Activated CD4-positive, alpha-beta T cell treated with anti-CD3 and anti-CD28 coated beads for 36 hours (primary cell): ENCODE measurements at regions not wholly inside any gene's neighbourhood (a gene's known extent, or its start where the extent isn't known, plus 50 kb on each side); places are given as distances from the start of the nearest gene placed in this dataset.

ENCODE experiments used
- ATAC-seq: fragments of 200-7000 bp; cut with Tn5 transposase; one replicate; pipeline ENCODE4 v1.10.0; 2021; ENCODE audit warnings: mild to moderate bottlenecking, moderate library complexity
- CTCF ChIA-PET: fragments of 350-600 bp; sonication (Branson Sonifier 250); formaldehyde crosslinking; loops from one replicate; lab custom pipeline; 2021; ENCODE audit warnings: antibody characterized with exemption; lab: Charles Lee
- POLR2A ChIA-PET: fragments of 350-600 bp; sonication (Branson Sonifier 250); formaldehyde crosslinking; loops from one replicate; lab custom pipeline; 2021; ENCODE audit warnings: antibody characterized with exemption, inconsistent platforms; lab: Charles Lee
- DNase-seq: peaks from one replicate; pipeline ENCODE4 v3.0.0-alpha.2; 2020
- H3K27ac Mint-ChIP-seq: one replicate; pipeline ENCODE4 v1.8.0; 2021; ENCODE audit warnings: mixed read lengths
- H3K27me3 Mint-ChIP-seq: one replicate; pipeline ENCODE4 v1.8.0; 2021; ENCODE audit warnings: mixed read lengths
- H3K36me3 Mint-ChIP-seq: one replicate; pipeline ENCODE4 v1.8.0; 2021; ENCODE audit warnings: low read depth, mixed read lengths
- H3K4me1 Mint-ChIP-seq: one replicate; pipeline ENCODE4 v1.8.0; 2021; ENCODE audit warnings: mixed read lengths
- H3K4me3 Mint-ChIP-seq: one replicate; pipeline ENCODE4 v1.8.0; 2021; ENCODE audit warnings: mild to moderate bottlenecking, moderate library complexity, mixed read lengths
- H3K9me3 Mint-ChIP-seq: one replicate; pipeline ENCODE4 v1.8.0; 2021; ENCODE audit warnings: low read depth, mixed read lengths
- intact Hi-C, 2 experiments: fragments of 100-400 bp; cut with DNase I in 1 of 2; cut with micrococcal nuclease in 1 of 2; formaldehyde crosslinking; loops; one replicate each; pipeline versions ENCODE4 v1.14.2 to v1.15.1; 2022 to 2024; cut with DNase I, micrococcal nuclease

DNA sequence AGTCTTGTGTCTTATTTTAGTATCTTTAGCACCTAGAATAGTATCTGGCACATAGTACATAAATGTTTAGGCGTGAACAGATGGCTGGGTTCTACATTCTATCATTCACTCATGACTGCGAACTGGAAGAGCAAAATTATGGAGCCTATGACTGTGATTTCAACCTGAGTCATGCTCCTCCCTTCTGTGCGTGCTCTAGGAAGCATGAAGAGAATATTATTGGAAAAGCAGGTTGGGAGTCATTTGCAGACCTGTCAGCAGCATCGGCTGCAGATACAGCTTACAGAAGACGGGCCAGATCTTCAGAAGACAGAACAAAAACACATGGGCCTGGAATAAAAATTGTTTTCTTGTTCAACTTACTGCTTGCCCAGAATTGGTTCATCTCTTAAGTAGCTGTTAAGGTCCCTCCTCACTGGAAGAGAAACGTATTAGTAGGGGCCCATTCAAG lies 344.0 kb upstream of the USP24 start:
- POLR2A ChIA-PET: no interaction called here
- Mint-ChIP-seq H3K36me3 (no peaks in the 10 kb centered on the region), H3K4me1 (no peaks in the 10 kb centered on the region), H3K9me3 (peaks cover 3% of the 10 kb centered on the region), H3K27ac (no peak overlapping the region), H3K27me3 (peaks cover 2% of the 10 kb centered on the region), H3K4me3 (no peak overlapping the region)
- CTCF ChIA-PET: no interaction called here
- no peak for DNase-seq
- intact Hi-C loops: no loop called here
- ATAC-seq: no peak

- H3K4me3 Mint-ChIP-seq: no peak overlapping the region
- H3K27me3 Mint-ChIP-seq: peaks cover 2% of the 10 kb centered on the region
- ChIA-PET POLR2A (no interaction called here), CTCF (no interaction called here)
- intact Hi-C loops: no loop called here
- H3K36me3 Mint-ChIP-seq: no peaks in the 10 kb centered on the region
- no peak for DNase-seq
- peaks cover 3% of the 10 kb centered on the region for H3K9me3 Mint-ChIP-seq
- H3K4me1 Mint-ChIP-seq: no peaks in the 10 kb centered on the region
- ATAC-seq: no peak
- H3K27ac Mint-ChIP-seq: no peak overlapping the region
Observed at GRCh38 chr1:55558515-55558914, 343.4 kb upstream of the USP24 start.

DNA sequence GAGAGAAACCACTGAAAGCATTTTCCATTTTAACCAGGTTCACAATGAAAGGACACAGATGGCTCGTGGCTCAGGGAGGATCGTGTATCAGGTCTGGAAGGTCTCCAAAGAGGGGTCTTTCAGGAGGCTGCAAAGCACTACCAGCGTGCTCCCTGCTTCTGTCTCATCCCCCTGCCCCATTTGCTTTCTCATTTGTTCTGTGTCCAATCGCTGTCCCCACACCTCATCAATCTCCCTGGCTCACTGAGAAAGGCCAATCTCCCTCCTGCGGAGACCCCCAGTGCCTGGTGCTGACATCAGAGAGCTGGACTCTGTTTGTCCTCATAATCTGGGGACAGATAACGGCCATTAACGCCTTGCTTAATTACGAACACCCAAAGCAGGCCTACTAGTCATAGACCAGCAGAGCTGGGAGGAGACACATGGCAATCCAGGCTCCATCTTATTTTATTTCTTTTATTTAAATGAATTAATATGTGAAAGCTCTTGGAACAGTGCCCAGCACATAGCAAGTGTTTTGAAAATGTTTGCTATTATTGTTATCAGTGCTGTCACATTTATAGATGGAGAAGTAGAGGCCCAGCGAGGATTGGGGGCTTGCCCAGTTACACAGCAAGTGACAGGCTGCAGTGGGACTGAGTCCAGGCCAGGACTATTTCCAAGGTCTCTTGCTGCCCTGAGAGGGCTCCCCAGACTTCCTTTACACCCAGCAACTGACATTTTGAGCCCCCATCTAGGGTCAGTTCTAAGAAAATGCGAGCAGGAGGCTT lies 341.0 kb upstream of the USP24 start:
- no peaks in the 10 kb centered on the region for H3K9me3 Mint-ChIP-seq
- ChIA-PET CTCF (no interaction called here), POLR2A (no interaction called here)
- H3K27ac Mint-ChIP-seq: no peak overlapping the region
- no peak for ATAC-seq
- H3K36me3 Mint-ChIP-seq: no peaks in the 10 kb centered on the region
- H3K4me3 Mint-ChIP-seq: no peak overlapping the region
- peaks cover 2% of the 10 kb centered on the region for H3K27me3 Mint-ChIP-seq
- H3K4me1 Mint-ChIP-seq: no peaks in the 10 kb centered on the region
- intact Hi-C loops: no loop called here
- DNase-seq: no peak

GRCh38 chr1:55554611-55555010 lies 339.4 kb upstream of the USP24 start:
- DNase-seq: no peak
- Mint-ChIP-seq H3K4me3 (no peak overlapping the region), H3K27me3 (peaks cover 2% of the 10 kb centered on the region), H3K4me1 (no peaks in the 10 kb centered on the region), H3K36me3 (no peaks in the 10 kb centered on the region), H3K9me3 (no peaks in the 10 kb centered on the region), H3K27ac (no peak overlapping the region)
- ChIA-PET CTCF (interaction anchor here (0.7 kb wide), 1 partner anchor 227 kb away, joined by 3 read pairs; no protein-coding TSS in a partner anchor), POLR2A (no interaction called here)
- no peak for ATAC-seq
- intact Hi-C loops: no loop called here

- Mint-ChIP-seq H3K36me3 (no peaks in the 10 kb centered on the region), H3K9me3 (no peaks in the 10 kb centered on the region), H3K4me1 (no peaks in the 10 kb centered on the region), H3K27me3 (peaks cover 2% of the 10 kb centered on the region), H3K4me3 (no peak overlapping the region), H3K27ac (no peak overlapping the region)
- ATAC-seq (no peak), DNase-seq (no peak)
- intact Hi-C loops: no loop called here
- ChIA-PET POLR2A (no interaction called here), CTCF (no interaction called here)
Observed at GRCh38 chr1:55552636-55553035, 337.5 kb upstream of the USP24 start.

DNA sequence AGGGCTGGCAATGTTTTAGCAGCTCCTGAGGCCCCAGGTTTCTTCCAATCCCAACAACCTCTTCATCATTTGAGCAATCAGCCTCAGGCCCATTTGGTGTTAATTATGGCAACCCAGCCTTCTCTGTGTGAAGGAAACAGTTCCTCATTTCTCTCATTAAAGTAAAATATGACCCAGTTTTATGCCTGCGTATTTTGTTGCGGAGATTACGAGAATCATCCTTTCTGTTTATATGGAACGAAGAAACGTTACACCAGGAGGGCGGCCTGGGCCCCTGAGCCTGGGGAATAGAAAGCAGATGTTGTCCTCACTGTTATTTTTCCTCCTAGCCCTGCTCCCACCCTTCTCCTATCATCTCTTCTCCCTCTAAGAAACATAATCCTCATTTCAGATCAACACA lies 332.2 kb upstream of the USP24 start:
- H3K27ac Mint-ChIP-seq: no peak overlapping the region
- intact Hi-C loops: no loop called here
- CTCF ChIA-PET: interaction anchor here (0.6 kb wide), 2 partner anchors 62 to 1142 kb away, joined by 3 read pairs; no protein-coding TSS in a partner anchor
- H3K4me3 Mint-ChIP-seq: no peak overlapping the region
- H3K4me1 Mint-ChIP-seq: no peaks in the 10 kb centered on the region
- POLR2A ChIA-PET: no interaction called here
- H3K9me3 Mint-ChIP-seq: no peaks in the 10 kb centered on the region
- H3K36me3 Mint-ChIP-seq: no peaks in the 10 kb centered on the region
- DNase-seq: no peak
- ATAC-seq: no peak
- H3K27me3 Mint-ChIP-seq: peaks cover 2% of the 10 kb centered on the region

DNA sequence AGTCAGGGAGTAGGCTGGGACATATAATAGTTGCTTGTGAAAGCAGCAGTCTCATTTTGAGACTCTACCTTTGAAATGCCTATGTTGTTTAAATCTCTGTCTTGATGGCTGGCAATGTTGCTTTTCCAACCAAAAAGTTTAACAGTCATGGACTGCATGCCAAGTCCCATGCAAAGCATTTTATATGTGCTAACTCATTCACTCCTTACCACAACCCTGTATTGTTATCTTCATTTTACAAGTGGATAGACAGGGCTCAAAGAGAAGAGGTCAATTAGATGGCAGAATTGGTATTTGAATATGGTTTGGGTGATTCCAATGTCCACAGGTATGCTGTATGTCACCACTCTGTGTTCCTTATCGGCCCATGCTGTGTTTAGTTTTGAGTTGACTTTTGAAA lies 331.4 kb upstream of the USP24 start:
- Mint-ChIP-seq H3K27ac (no peak overlapping the region), H3K27me3 (peaks cover 2% of the 10 kb centered on the region), H3K4me1 (no peaks in the 10 kb centered on the region), H3K9me3 (no peaks in the 10 kb centered on the region), H3K4me3 (no peak overlapping the region), H3K36me3 (no peaks in the 10 kb centered on the region)
- DNase-seq: no peak
- intact Hi-C loops: no loop called here
- CTCF ChIA-PET: no interaction called here
- ATAC-seq: no peak
- POLR2A ChIA-PET: no interaction called here

GRCh38 chr1:55544826-55545225 lies 329.7 kb upstream of the USP24 start:
- peaks cover 2% of the 10 kb centered on the region for H3K27me3 Mint-ChIP-seq
- H3K36me3 Mint-ChIP-seq: no peaks in the 10 kb centered on the region
- intact Hi-C loops: no loop called here
- no peaks in the 10 kb centered on the region for H3K9me3 Mint-ChIP-seq
- no peaks in the 10 kb centered on the region for H3K4me1 Mint-ChIP-seq
- H3K4me3 Mint-ChIP-seq: no peak overlapping the region
- no peak overlapping the region for H3K27ac Mint-ChIP-seq
- DNase-seq: no peak
- ATAC-seq: no peak
- POLR2A ChIA-PET: no interaction called here
- CTCF ChIA-PET: no interaction called here

DNA sequence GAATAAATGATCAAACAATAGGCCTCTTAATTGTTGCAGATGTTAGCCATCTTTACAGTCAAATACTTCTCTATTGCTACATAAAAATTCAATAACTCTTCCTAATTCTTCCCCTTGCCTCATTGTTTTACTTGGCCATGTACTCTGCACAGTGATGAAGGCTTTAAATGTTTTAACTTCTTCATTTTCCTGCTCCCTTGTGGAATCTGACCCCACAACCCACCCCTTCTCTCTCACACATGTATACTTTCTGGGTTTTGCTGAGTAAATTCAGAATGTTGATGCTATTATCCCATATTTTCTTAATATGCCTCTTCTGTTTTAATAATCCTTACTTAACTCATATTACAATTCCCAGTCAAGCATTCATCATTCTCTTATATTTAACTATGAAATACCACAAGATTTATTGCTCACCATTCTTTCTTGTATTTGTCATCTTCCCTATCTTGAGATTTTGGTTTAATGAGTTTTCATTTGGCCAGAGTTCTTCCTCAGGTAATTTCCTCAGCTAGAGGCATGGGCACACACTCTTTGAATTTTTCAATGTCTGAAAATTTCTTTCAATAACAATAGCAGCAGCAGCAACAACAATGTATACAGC lies 327.8 kb upstream of the USP24 start:
- Mint-ChIP-seq H3K4me1 (no peaks in the 10 kb centered on the region), H3K27me3 (peaks cover 2% of the 10 kb centered on the region), H3K36me3 (no peaks in the 10 kb centered on the region), H3K9me3 (no peaks in the 10 kb centered on the region), H3K4me3 (no peak overlapping the region), H3K27ac (no peak overlapping the region)
- POLR2A ChIA-PET: no interaction called here
- ATAC-seq (no peak), DNase-seq (no peak)
- CTCF ChIA-PET: no interaction called here
- intact Hi-C loops: no loop called here

- no peaks in the 10 kb centered on the region for H3K4me1 Mint-ChIP-seq
- no peak overlapping the region for H3K4me3 Mint-ChIP-seq
- POLR2A ChIA-PET: no interaction called here
- no peaks in the 10 kb centered on the region for H3K27me3 Mint-ChIP-seq
- H3K27ac Mint-ChIP-seq: no peak overlapping the region
- ATAC-seq (no peak), DNase-seq (no peak)
- intact Hi-C loops: no loop called here
- H3K36me3 Mint-ChIP-seq: no peaks in the 10 kb centered on the region
- CTCF ChIA-PET: no interaction called here
- no peaks in the 10 kb centered on the region for H3K9me3 Mint-ChIP-seq
Observed at GRCh38 chr1:55541296-55541695, 326.1 kb upstream of the USP24 start.

DNA sequence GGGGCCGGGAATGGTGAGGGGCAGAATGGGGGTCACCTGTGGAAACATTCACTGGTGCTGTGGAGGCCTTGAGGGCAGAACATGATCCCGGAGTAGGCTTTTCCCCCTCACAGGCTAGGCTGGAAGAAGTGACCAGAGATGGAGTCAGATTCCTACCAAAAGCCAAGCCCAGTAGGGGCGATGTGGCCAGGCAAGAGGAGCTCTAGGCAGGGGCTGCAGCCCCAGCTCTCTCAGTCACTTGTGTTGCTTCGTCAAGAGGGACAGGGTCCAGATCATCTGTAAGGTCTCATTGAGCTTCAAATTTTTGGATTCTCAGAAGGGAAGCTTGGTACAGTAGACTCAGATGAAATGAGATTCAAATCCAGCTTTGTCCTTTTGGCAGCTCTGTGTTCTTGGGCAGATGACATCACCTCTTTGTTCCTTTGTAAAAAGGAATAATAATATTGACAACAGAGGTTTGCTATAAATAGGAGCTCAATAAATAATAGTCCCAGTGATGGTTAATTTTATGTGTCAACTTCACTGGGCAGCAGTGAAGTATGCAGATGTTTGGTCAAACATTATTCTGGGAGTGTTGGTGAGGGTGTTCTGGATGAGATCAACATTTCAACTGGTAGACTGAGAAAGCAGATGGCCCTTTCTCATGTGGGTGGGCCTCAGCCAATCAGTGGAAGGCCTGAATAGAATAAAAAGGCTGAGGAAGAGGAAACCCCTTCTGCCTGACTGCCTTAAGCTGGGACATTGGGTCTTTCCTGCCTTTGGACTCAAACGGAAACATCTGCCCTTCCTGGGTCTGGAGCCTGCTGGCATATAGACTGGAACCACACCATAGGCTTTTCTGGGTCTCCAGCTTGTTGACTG lies 324.7 kb upstream of the USP24 start:
- POLR2A ChIA-PET: no interaction called here
- intact Hi-C loops: no loop called here
- CTCF ChIA-PET: interaction anchor here (0.6 kb wide), 1 partner anchor 83 kb away, joined by 4 read pairs; no protein-coding TSS in a partner anchor

More for the DNA sequence above, 324.7 kb upstream of the USP24 start:
- Mint-ChIP-seq H3K27me3 (no peaks in the 10 kb centered on the region), H3K27ac (no peak overlapping the region), H3K36me3 (no peaks in the 10 kb centered on the region), H3K4me1 (no peaks in the 10 kb centered on the region), H3K4me3 (no peak overlapping the region), H3K9me3 (no peaks in the 10 kb centered on the region)
- no peak for ATAC-seq
- DNase-seq: no peak
